Right ventricle myocardium superior (tissue), 1 donor: ENCODE measurements at regions not wholly inside any gene's neighbourhood (a gene's known extent, or its start where the extent isn't known, plus 50 kb on each side); places are given as distances from the start of the nearest gene placed in this dataset.

Experiments
- ATAC-seq: fragments of 200-7000 bp; cut with Tn5 transposase; one replicate; pipeline ENCODE4 v1.9.1; 2020; ENCODE audit warnings: mild to moderate bottlenecking; ENCODE audit not compliant: poor library complexity
- DNase-seq: peaks from one replicate; pipeline ENCODE4 v3.0.0-alpha.2; 2020
- intact Hi-C: fragments of 100-400 bp; cut with DNase I; formaldehyde crosslinking; loops from one replicate; pipeline ENCODE4 v1.11.2; 2022
- donor health status: DM: no; HTN: yes; CAD: no; lungs with severe emphysema.

DNA sequence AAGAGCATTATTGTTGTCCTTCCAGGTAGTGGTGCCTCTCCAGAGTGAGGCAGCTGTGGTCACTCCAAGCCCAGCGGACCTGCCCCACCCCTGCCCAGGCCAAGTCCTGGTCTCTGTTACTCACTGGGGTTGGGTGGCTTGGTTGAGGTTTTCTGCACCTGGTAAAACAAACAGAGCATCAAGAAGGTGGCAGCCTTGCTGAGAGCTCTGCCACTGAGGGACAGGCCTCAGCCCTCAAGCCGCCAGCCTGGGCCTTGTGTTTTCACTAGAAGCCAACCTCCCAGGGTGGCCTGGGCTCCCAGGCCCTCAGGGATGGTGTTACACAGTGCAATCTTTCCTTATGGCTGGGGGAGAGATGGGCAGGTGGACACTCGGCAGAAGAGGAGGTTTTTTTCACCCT lies 182.7 kb downstream of the BCOR start:
- ATAC-seq (no peak), DNase-seq (no peak)
- intact Hi-C loops = loop anchor here (10.0 kb wide), 1 partner anchor 100 kb away; no protein-coding TSS in a partner anchor

DNA sequence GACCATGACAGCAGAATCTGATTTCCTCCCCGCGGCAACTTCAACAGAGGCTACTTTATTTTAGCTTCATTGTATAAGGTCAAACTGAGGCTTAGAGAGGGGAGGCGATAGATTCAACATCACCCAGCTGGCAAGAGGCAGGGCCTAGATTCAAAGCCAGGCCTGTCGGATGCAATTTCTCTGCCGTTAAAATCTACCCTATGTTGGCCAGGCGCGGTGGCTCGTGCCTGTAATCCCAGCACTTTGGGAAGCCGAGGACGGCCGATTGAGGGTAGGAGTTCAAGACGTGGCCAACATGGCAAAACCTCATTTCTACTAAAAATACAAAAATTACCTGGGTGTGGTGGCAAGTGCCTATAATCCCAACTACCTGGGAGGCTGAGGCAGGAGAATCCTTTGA lies 182.2 kb downstream of the BCOR start:
- no peak for ATAC-seq
- DNase-seq = no peak
- intact Hi-C loops = loop anchor here (10.0 kb wide), 1 partner anchor 99 kb away; no protein-coding TSS in a partner anchor

DNA sequence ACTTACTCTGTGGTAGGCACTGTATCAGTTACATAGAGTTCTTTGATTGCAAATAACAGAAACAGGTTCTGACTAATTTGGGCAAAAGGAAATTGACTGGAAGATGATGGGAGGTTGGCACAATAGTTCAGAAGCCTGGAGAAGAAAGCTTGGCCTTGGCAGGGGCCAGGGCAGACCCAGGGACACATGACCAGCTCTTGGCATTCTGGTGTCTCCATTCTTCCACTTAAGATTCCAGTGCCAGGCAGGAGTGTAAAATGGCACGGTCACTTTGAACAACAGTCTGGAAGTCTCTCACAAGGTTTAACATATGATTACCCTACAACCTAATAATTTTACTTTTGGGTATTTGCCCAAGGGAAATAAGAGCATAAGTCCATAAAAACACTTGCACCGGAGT lies 175.9 kb downstream of the BCOR start:
- DNase-seq (no peak), ATAC-seq (peak; percentile 75)
- intact Hi-C loops = no loop called here

- intact Hi-C loops = no loop called here
- DNase-seq (no peak), ATAC-seq (no peak)
These were observed 175.3 kb downstream of the BCOR start for GRCh38 chrX:39922488-39922887.

GRCh38 chrX:39922926-39923325 lies 174.8 kb downstream of the BCOR start:
- no peak for DNase-seq
- no peak for ATAC-seq
- intact Hi-C loops = no loop called here

- intact Hi-C loops = no loop called here
- ATAC-seq (no peak), DNase-seq (no peak)
These were observed 170.4 kb downstream of the BCOR start for GRCh38 chrX:39927380-39927779.

DNA sequence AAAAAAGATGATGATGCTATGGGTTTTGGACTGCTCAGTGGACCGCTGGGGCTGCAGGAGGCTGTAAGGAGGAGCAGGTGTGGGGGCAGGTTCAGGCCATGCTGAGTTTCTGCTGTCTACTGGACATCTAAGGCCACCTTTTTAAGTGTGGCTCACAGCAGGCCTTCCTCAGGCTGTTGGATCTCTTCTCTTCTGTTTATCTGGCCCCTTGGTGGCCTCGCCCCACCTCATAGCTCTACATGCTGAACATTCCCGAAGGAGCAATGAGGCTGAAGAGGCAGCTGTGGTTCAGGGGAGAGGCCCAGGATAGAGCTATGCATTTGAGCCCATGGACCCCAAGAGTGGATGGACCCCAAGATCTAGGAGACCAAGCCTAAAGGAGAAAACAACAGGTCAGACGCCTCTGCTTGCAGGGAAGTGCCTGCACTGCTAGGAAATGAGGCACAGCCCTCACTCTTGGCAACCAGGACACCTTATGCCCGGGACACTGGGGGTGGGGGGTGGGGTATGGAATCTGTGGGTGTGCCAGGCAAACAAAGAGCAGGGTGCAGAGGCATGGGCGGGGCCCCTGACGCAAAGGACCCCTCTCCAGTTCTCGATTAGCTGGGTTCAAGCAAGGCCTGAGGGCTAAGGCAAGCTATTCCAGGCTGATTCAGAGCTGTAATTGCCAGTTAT lies 168.9 kb downstream of the BCOR start:
- no peak for DNase-seq
- intact Hi-C loops = no loop called here
- ATAC-seq = no peak

DNA sequence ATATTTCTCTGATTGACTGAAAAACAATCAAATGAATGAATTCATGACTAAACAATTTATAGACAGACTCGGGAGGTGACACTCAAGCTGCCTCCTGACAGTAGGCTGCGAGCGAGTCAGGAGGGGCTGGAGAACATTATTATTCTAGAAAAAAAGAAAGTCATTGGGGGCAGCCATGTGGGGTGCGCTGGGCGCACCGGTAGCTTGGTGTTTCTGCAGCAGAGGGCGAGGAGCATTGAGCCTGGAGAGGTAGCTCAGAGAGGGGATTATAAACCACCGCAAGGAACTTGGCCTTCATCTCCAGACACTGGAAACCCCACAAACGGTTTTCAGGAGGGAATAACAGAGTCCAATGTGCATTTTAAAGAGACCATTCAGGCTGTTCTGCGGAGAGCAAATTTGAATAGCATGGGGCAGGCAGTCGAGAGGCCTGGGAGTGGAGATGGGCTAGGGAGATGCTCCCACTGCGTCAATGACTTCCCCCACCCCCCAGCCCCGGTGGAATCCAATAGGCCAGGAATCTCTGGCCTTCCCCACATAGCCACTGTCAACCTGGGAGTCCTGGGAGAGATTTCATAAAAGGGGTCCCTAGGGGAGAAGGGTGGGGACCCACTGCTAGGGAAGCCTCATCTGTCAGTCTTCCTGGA lies 168.3 kb downstream of the BCOR start:
- DNase-seq (no peak), ATAC-seq (no peak)
- intact Hi-C loops = no loop called here

- no peak for DNase-seq
- no peak for ATAC-seq
- intact Hi-C loops = no loop called here
These were observed 166.8 kb downstream of the BCOR start for GRCh38 chrX:39930786-39931528.

DNA sequence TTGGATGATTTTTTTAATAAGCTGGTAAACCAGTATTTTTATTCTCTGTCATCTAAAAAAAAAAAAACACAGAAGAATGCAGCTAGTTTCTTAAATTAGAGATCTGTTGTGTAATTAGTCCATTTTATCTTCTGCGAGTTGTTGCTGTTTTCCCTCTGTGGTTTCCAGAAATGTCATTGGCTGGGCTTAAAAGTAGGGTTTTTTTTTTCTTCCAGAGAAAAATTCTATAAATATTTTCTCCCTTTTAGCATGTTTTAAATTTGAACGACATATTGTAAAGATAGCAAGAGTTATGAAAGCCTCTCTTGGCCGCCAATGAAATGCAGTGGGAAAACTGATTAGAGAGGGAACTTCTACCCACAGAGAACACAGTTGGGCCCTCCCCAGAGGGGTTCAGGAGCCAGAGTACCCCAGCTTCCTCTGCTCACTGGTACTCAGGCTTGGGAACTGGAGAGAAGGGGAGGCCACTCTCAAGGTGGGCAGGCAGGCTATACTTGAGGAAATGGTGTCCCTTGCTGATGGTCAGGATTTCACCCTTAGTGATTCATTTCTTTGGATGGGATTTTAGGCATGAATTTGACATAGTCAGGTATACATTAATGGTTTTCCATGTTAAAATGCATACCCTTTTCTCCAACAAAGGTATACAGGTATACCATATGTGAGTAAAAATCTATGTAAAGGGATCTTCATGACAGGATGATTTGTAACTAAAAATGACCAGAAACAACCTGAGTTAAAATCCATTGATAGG lies 166.1 kb downstream of the BCOR start:
- DNase-seq (no peak), ATAC-seq (no peak)
- intact Hi-C loops = no loop called here

- no peak for ATAC-seq
- intact Hi-C loops = no loop called here
- DNase-seq = no peak
These were observed 162.2 kb downstream of the BCOR start for GRCh38 chrX:39935411-39936064.

DNA sequence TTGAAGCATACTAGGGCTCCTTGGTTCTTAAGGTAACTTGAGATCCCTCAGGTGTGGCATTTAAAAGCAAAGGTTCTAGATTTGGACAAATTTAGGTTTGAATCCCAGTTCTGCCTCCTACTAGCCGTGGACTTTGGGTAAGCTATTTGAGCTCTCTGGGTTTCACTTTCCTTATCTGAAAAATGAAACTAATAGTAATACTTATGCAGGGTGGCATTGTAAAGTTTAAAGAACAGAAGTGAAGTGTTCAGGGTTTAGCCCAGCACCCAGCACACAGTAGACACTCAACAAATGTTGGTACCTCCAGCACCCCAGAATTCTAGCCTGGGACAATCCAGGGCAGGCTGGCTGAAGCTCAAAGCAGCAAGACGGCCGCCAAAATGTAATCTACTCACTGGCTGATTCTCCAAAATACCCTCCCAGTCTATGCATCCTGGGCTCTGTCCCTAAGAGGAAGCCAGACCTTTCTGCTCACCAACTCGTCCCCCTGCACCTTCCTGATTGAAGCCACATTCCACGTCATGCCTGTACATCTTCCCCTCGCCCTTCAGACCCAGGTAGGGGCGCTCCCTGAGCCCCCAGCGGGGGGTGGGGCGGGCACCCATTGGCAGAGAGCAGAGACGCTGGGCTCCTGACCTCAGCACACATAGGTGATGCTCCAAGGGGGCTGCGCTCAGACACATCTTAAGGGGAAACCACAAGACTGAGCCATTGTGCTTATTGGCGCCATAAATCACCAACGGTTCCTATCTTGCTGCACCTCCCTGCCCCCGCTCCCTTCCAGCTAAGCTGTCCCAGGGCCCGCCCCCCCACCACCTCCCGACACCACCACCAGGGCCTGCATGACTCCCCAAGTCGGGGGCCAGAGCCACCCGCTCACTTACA lies 160.6 kb downstream of the BCOR start:
- no peak for DNase-seq
- intact Hi-C loops = no loop called here
- ATAC-seq = no peak

GRCh38 chrX:39938466-39938865 lies 159.3 kb downstream of the BCOR start:
- no peak for DNase-seq
- intact Hi-C loops = no loop called here
- no peak for ATAC-seq

DNA sequence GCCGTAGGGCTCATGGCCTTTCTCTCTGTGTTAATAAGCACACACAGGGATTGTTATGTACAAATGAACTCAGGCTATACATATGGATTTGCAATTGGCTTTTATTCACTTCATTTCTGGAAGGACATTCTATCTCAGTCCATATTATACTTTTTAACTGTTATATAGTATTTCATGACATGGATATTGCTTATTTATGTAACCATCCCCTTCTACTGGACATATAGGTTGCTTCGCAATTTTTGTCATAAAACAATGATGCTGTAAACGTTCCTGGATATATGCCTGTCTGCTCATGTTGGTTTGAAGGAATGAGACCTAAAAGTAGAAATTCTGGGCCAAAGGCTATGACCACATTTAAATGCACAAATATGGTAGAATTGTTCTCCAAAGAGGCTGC lies 158.1 kb downstream of the BCOR start:
- ATAC-seq (no peak), DNase-seq (no peak)
- intact Hi-C loops = no loop called here

DNA sequence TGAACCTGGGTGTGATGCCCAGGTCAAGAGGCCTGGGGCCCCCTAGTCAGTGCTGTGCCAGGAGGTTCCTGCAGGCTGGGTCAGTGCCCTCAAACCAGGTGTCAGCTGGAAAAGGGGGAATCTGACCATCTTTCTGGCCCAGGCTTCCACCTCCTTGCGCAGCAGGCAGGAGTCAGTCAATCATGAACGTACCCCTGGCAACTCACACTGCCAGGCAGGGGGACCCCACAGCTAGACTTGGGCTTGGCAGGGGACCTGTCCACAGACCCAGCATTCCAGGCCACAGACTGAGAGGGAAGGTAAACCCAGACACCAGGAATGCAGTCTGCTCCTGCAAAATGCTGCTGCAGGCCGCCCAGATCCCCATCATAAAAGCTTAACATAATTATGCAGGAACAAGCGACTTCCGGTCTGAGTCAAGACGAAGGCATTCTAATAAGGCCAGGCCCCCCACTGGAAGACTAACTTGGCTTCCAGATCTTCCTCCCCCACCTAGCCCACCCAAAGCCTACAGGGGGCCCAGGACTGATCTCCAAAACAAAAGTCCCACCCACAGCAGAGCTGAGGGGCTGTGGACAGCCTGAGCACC lies 156.3 kb downstream of the BCOR start:
- intact Hi-C loops = no loop called here
- ATAC-seq = no peak
- DNase-seq = no peak

GRCh38 chrX:39944416-39944815 lies 153.3 kb downstream of the BCOR start:
- no peak for ATAC-seq
- intact Hi-C loops = no loop called here
- no peak for DNase-seq

GRCh38 chrX:39945709-39946108 lies 152.0 kb downstream of the BCOR start:
- DNase-seq = no peak
- intact Hi-C loops = no loop called here

GRCh38 chrX:39946822-39947221 lies 150.9 kb downstream of the BCOR start:
- ATAC-seq (no peak), DNase-seq (no peak)
- intact Hi-C loops = no loop called here

More at GRCh38 chrX:39945709-39946108, 152.0 kb downstream of the BCOR start:
- no peak for ATAC-seq
